ENCODE measurements at regions not wholly inside any gene's neighbourhood (a gene's known extent, or its start where the extent isn't known, plus 50 kb on each side); places are given as distances from the start of the nearest gene placed in this dataset.

GRCh38 chr5:142508591-142508990 is 177.3 kb downstream of the FGF1 start:
- Mint-ChIP-seq H3K4me3 (no peak overlapping the region), H3K36me3 (ENCODE audit: low read depth) (no peaks in the 10 kb centered on the region), H3K4me1 (peaks cover 50% of the 10 kb centered on the region), H3K9me3 (no peaks in the 10 kb centered on the region), H3K27me3 (ENCODE audit: low read depth) (no peaks in the 10 kb centered on the region), H3K27ac (ENCODE audit: unreplicated experiment) (peak overlapping the region; percentile 23)
- no peak for DNase-seq (ENCODE audit: low read depth, low spot score)
- TF ChIP-seq, protein P1, sequence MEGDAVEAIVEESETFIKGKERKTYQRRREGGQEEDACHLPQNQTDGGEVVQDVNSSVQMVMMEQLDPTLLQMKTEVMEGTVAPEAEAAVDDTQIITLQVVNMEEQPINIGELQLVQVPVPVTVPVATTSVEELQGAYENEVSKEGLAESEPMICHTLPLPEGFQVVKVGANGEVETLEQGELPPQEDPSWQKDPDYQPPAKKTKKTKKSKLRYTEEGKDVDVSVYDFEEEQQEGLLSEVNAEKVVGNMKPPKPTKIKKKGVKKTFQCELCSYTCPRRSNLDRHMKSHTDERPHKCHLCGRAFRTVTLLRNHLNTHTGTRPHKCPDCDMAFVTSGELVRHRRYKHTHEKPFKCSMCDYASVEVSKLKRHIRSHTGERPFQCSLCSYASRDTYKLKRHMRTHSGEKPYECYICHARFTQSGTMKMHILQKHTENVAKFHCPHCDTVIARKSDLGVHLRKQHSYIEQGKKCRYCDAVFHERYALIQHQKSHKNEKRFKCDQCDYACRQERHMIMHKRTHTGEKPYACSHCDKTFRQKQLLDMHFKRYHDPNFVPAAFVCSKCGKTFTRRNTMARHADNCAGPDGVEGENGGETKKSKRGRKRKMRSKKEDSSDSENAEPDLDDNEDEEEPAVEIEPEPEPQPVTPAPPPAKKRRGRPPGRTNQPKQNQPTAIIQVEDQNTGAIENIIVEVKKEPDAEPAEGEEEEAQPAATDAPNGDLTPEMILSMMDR (conservative IDR thresholded peaks at IDR 0.05) = no peak

- Mint-ChIP-seq H3K4me3 (no peak overlapping the region), H3K27ac (ENCODE audit: unreplicated experiment) (no peak overlapping the region), H3K4me1 (peaks cover 41% of the 10 kb centered on the region), H3K9me3 (no peaks in the 10 kb centered on the region), H3K27me3 (ENCODE audit: low read depth) (no peaks in the 10 kb centered on the region), H3K36me3 (ENCODE audit: low read depth) (no peaks in the 10 kb centered on the region)
- TF ChIP-seq, protein P1 (conservative IDR thresholded peaks at IDR 0.05) = no peak
- DNase-seq (ENCODE audit: low read depth, low spot score) = no peak
Observed at GRCh38 chr5:142507531-142508372, 178.1 kb downstream of the FGF1 start.

- Mint-ChIP-seq H3K27ac (ENCODE audit: unreplicated experiment) (no peak overlapping the region), H3K9me3 (no peaks in the 10 kb centered on the region), H3K4me3 (no peak overlapping the region), H3K36me3 (ENCODE audit: low read depth) (no peaks in the 10 kb centered on the region), H3K27me3 (ENCODE audit: low read depth) (no peaks in the 10 kb centered on the region), H3K4me1 (peaks cover 34% of the 10 kb centered on the region)
- DNase-seq (ENCODE audit: low read depth, low spot score) = no peak
- TF ChIP-seq, protein P1 (conservative IDR thresholded peaks at IDR 0.05) = no peak
Observed at GRCh38 chr5:142506756-142507155, 179.1 kb downstream of the FGF1 start.

DNA sequence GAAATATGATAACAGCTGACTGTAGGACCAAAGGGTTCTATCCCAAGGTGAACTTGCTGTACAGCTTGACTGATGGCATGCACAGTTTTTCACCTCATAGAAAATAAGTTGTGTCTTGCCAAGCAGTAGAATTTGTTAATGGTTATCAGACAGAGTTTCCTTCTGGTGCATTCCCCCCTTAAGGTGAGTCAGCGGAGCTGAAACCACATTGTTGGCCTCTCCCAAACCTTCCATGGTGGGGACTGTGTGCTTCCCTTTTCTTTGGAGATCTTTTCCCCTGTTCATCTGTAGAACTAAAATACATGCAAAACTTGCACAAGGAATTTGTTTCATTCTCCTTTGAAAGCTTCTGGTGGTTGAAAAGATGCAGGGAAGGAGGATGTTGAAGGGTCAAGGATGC is 179.8 kb downstream of the FGF1 start:
- H3K4me1 Mint-ChIP-seq = peaks cover 27% of the 10 kb centered on the region
- TF ChIP-seq, protein P1 (conservative IDR thresholded peaks at IDR 0.05) = no peak
- no peak overlapping the region for H3K27ac Mint-ChIP-seq (ENCODE audit: unreplicated experiment)
- no peak overlapping the region for H3K4me3 Mint-ChIP-seq
- no peak for DNase-seq (ENCODE audit: low read depth, low spot score)
- peaks cover 2% of the 10 kb centered on the region for H3K9me3 Mint-ChIP-seq
- H3K36me3 Mint-ChIP-seq (ENCODE audit: low read depth) = no peaks in the 10 kb centered on the region
- H3K27me3 Mint-ChIP-seq (ENCODE audit: low read depth) = no peaks in the 10 kb centered on the region

GRCh38 chr5:142501890-142502289 is 177.1 kb upstream of the SPRY4 start:
- Mint-ChIP-seq H3K27me3 (ENCODE audit: low read depth) (no peaks in the 10 kb centered on the region), H3K4me1 (peaks cover 30% of the 10 kb centered on the region), H3K36me3 (ENCODE audit: low read depth) (peaks cover 3% of the 10 kb centered on the region), H3K9me3 (peaks cover 7% of the 10 kb centered on the region), H3K27ac (ENCODE audit: unreplicated experiment) (no peak overlapping the region), H3K4me3 (no peak overlapping the region)
- DNase-seq (ENCODE audit: low read depth, low spot score) = no peak
- TF ChIP-seq, protein P1 (conservative IDR thresholded peaks at IDR 0.05) = no peak

Measured in neural crest cell (in vitro differentiated cells).